A549 (cell line): ENCODE measurements at regions not wholly inside any gene's neighbourhood (a gene's known extent, or its start where the extent isn't known, plus 50 kb on each side); places are given as distances from the start of the nearest gene placed in this dataset.

Experiments used
- CTCF ChIP-seq: fragments of >200 bp; sonication (Bioruptor Twin); formaldehyde crosslinking; IDR thresholded peaks from 3 replicates; pipeline ENCODE4 v1.5.1; 2016
- MAFK ChIP-seq: fragments of 450-650 bp; IDR thresholded peaks from 2 replicates; pipeline ENCODE4 v1.6.1; 2014; ENCODE audit not compliant: partially characterized antibody

DNA sequence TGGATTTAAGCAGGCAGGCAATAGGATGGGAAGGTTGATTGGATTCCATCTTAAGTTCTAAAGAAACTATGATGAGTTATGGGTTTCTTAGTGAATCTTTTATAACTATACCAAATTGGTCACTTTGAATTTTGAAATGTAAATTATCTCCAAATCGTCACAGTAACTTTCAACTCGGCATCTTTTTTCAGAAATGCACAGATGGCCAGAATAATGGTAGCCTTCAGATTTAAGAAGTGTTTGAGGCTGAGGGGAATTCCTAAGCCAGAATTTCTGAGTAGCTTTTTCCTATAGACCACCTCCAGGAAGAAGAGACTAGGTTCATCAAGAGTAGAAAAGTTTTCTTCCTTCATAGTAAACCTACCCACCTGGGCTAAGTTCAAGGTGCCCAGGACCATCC, 663.7 kb upstream of the TENM3 start:
- TF ChIP-seq CTCF (no peak), MAFK (no peak)
